NCI-H1092 treated with DMSO at 0.1 percent for 48 hours (cell line): ENCODE measurements at regions not wholly inside any gene's neighbourhood (a gene's known extent, or its start where the extent isn't known, plus 50 kb on each side); places are given as distances from the start of the nearest gene placed in this dataset.
A peak's percentile ranks its signal among the peaks of the same experiment; 100 is the strongest.

Experiments used
- DNase-seq: peaks from one replicate; lab custom pipeline; 2025; lab: John Stamatoyannopoulos, UW

DNA sequence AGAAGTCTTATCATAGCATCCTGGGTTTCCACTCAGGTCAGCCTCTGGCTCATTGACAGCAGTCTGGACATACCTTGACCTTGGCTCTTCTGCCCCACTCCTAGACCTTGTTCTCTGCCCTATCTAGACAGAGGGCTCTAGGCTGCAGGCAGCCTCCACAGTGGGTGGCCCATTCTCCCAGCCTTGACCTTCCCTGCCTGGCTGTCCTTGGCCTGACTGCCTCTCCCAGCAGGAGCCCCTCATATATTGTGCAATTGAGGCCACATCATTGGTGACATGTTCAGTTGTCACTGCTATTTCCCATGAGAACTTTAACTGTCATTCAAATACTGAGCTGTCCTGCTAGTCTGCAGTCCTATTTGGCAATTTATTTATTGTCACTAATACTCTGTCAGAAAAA is 503.4 kb downstream of the PLXNA4 start:
- no peak for DNase-seq

DNA sequence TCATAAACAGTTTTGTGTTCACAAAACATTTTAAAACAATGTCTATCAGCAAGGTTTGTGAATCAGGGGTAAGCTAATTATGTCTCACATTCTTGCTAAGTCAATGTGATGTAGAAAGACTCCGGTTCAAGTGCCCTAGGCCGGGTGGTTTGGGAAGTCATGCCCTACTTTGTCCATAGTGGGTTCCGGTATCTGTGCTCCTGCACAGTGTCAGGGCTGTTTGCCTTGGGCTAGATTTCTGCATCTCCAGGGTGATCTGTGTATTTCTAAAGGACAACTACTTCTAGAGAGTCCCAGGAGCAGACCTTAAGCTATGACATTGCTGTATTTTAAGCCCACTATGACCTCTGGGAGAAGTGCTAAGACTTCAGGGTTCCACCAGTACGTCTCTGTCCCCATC is 504.1 kb downstream of the PLXNA4 start:
- DNase-seq: no peak

DNA sequence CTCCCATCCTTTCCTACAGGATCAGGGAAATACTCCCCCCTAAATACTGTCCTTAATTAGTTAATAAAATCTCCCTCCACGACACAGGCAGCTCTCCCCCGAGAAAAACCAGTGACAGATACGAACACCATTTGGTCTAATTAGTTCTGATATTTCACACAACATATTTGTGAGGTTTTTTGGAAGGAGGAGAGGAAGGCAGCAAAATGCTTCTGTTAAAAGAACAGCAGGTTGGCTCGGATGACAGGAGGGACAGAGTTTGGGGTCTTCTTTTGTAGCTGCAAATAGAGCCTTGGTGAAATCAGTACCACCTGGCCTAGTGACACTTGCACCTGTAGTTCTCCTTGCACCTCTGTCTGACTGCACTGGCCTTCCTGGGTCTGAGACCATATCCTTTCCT is 507.0 kb downstream of the PLXNA4 start:
- DNase-seq: no peak

DNA sequence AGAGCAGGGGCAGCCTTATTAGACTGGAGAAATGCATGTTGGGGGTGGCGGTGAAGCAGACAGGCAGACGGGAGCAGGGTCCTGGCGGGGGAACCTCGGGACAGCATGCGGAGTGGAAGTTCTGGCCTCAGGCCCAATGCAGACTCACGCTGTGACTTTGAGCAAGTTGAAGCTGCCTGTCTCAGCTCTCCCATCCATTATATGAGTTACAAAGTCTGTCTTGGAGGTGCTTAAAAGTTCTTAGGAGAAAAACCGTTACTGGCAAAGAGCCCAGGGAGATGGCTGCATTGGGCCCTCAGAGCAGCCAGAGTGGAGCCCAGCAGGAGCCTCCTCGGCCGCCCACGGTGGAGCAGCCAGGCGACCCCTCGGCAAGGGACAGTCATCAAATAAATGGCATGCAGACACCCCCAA is 509.5 kb downstream of the PLXNA4 start:
- DNase-seq: no peak

DNA sequence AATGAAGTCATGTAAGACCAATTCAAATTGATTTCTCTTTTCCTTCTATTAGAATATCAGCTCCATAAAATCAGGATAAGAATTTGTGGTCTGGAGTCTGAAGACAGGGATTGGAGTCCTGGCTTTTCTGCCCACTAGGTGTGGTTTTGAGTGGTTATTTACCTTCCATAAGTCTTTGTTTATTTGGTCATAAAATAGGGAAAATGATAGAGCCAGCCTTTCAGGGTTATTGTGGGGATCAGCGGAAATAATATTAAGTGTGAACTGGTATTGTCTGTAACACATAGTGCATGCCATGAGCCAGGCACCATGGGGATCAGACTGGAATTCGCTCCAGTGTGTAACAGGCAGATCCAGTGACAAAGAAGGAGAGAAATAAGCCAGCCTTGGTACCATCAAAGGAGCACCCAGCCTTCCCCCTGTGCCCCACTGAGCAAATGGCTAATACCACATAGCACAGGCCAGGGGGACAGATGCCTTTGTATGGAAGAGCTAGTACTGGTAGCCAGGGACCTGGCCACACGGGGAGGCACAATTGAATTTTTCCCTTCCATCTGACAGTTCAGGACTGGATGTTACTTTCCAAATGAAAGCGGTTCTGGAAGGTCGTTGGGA is 509.7 kb upstream of the PODXL start:
- DNase-seq: no peak

DNA sequence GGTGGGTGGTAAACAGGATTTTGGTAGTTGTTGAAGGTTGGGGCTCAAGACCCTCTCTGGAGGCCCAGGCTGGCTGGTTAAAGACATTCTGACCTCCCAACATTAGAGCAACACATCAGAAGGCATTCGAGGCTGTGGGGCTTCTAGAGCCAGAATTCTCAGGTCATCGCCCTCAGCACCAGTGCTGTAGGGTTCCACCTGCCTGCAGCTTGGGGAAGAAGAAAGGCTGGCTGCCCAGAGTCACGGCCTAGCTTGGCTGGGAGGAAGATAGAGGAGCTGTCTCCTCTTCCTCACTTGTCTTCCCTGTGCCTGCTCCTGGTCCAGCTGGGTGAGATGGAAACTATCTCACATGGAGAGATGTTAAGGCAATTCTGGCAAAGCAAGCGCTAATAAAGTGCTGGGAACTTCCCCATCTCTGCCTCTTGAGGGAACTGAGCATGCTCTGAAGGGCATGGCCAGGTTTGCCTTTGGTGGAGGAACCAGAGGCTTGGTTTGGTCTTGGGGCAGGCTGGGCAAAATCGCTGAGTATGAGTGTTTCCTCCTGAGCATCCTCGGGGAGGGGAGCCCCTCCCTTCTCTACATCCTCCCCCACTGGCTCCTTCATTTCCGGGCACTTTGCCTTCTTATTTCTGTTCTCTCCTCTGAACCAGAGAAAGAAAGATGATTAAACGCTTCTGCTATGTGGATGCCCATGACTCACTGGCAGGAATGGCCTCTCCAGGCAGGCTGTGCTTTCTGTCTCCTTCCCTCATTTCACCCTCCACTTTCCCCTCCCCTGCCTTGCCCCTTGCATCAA is 509.0 kb upstream of the PODXL start:
- DNase-seq: no peak

GRCh38 chr7:132063800-132064199 is 507.4 kb upstream of the PODXL start:
- DNase-seq: no peak

DNA sequence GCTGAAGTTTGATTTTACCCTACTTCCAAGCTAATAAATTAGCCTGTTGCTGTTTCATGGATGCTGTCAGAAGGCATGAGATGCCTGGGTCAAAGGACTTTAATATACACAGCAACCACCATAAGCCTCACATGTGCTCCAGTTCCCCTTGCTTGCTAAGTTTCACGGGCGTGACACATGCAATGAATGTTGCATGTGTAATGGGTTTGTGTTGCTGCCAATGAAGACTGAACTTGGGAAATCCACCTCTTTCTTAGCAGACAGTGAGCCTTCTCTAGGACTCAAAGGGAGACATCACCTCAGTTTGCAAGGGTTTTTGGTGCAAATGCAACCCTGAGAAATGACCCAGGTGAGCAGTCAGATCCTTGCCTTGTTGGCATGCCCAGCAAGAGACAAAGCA is 505.5 kb upstream of the PODXL start:
- no peak for DNase-seq

- no peak for DNase-seq
These were observed 502.7 kb upstream of the PODXL start for GRCh38 chr7:132059141-132059540.

DNA sequence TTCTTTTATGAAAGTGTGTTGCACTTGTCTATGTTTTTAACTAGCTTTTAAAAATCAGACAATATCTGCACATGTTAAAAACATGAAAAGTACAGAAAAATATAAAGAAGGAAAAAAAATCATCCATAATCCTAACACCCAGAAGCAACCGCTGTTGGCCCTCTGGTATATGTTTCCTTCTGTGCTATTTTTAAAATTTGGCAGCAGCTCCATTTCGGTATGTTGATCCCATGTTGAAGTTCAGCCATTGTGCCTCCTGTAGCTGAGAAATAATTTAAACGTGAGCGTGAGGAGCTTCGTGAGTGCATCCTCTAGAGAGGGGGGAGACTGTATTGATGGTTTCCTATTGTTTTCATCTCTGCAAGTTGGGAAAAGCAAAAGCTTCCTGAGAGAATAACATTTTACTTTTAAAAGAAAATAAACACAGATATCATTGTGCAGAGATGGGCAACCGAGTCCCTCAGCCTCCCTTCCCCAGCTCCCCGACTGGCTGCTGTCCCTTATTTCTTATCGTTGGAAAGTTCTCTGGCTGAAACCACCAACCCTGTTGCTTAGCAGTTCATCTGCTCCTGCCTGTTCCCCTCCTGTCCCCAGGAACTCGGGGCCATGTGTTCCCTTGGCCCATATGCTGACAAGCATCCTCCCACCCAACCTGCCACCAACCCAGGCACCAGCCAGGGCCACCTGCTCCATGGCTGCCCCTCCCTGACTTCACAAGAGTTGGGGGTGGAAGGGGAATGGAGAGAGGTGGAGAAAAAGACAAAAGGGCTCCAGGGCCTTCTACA is 499.1 kb upstream of the PODXL start:
- DNase-seq: no peak

GRCh38 chr7:132053871-132054270 is 497.4 kb upstream of the PODXL start:
- DNase-seq: no peak

DNA sequence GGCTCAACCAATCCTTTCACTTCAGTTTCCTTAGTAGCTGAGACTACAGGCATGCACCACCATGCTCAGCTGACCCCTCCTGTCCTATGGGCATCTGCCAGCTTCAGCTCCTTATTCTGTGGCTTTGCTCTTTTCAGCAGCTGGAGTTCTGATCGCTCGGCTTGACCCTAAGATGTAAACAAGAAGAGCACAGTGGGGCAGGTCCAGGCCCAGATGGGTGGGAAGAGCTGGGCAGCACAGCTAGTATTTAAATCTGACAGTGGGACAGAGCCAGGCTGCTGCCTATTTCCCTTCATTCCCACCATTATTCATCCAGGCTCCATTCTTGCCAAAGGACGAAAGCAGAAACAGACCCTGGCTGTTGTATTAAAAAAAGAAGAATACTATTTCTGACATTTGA is 494.9 kb upstream of the PODXL start:
- no peak for DNase-seq

DNA sequence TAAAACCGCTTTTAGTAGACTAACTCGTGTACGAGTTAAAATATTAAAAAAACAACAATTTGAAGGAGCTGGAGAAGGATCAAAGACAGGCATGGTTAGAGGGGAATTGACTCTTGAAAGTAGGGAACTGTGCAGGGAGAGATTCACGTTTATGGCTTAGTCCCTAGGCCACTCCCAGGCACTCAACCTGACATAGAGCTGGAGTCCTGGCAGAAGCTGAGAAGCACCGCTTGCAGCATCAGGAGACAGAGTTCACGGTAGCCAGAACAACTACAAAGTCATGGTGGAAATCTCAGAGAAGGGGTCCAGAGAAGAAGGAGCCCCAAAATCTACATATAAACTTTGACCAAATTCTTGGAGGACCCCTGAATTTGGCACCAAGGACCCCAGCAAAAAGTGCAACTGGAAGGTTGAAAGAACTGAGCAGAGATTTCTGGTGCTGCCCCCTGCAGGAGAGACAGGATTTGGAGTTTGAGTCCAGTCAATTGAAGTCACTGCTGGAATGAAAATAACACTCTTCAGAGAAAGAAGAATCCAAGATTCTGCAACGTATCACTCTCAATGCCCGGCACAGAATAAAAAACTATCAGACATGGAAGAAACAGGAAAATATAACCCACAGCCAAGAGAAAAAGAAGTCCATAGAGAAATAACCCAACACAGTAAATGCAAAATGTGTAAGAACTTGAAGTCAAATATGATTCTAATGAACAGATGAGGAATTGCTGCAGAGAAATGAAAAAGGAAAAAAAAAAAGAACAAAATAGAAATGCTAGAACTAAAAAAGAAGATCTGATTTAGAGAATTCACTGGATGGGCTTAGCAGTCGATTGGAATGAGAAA is 493.3 kb upstream of the PODXL start:
- DNase-seq: peak; percentile 57

- no peak for DNase-seq
These were observed 489.1 kb upstream of the PODXL start for GRCh38 chr7:132045481-132045980.

DNA sequence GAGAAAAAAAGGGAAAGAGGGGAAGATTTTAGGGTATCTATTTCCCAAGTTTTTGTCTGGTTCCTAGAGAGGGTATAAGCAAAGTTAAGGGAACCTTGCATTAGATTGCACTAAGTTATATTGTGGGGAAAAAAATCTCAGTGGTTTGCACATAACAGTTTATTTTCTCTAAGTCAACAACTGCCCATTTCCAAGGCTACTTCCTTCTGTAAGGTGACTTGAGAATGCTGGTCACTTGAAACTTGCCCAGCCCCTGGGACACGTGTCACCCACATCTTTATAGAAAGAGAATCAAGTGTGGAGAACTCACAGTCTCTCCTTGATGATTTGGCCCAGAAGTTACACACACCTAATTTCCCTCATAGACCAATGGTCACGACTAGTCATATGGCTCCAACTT is 488.6 kb upstream of the PODXL start:
- DNase-seq: no peak

GRCh38 chr7:132044247-132044646 is 487.8 kb upstream of the PODXL start:
- DNase-seq: no peak

DNA sequence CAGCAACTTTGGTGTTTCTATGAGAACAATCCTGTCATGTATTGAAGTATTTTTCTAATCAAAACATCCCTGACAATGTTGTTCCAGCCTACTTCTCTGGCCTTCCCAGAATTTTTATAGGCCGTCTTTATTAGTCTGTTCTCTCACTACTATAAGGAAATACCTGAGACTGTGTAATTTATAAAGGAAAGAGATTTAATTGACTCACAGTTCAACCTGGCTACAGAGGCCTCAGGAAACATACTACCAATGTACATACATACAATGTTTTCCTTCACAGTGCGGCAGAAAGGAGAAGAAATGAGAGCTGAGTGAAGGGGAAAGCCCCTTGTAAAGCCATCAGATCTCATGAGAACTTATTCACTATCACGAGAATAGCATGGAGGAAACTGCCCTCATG is 484.7 kb upstream of the PODXL start:
- no peak for DNase-seq

- no peak for DNase-seq
These were observed 479.3 kb upstream of the PODXL start for GRCh38 chr7:132035517-132036362.

GRCh38 chr7:132034748-132035416 is 478.5 kb upstream of the PODXL start:
- no peak for DNase-seq

- DNase-seq: no peak
These were observed 474.5 kb upstream of the PODXL start for GRCh38 chr7:132030883-132031282.
